HEK293 (cell line): ENCODE measurements at regions not wholly inside any gene's neighbourhood (a gene's known extent, or its start where the extent isn't known, plus 50 kb on each side); places are given as distances from the start of the nearest gene placed in this dataset.

Experiments used
- AEBP2 ChIP-seq: fragments of 450-650 bp; formaldehyde crosslinking; IDR thresholded peaks from 2 replicates; pipeline ENCODE4 v1.5.1; 2016; ENCODE audit warnings: missing biosample characterization, missing genetic modification characterization, borderline replicate concordance
- ATF2 ChIP-seq: fragments of 450-650 bp; formaldehyde crosslinking; IDR thresholded peaks from 2 replicates; pipeline ENCODE4 v1.5.1; 2016; ENCODE audit warnings: missing biosample characterization, missing genetic modification characterization, low read depth
- CTCF ChIP-seq: fragments of 450-650 bp; formaldehyde crosslinking; IDR thresholded peaks from 2 replicates; pipeline ENCODE4 v1.5.1; 2016; ENCODE audit warnings: missing biosample characterization, missing genetic modification characterization
- PRDM6 ChIP-seq: fragments of 450-650 bp; formaldehyde crosslinking; IDR thresholded peaks from 2 replicates; pipeline ENCODE4 v1.5.1; 2017; ENCODE audit warnings: missing biosample characterization, missing genetic modification characterization
- SALL2 ChIP-seq: fragments of 450-650 bp; formaldehyde crosslinking; IDR thresholded peaks from 2 replicates; pipeline ENCODE4 v1.5.0; 2017; ENCODE audit warnings: missing biosample characterization, mild to moderate bottlenecking, missing genetic modification characterization, borderline replicate concordance
- ZBTB10 ChIP-seq: fragments of 450-650 bp; formaldehyde crosslinking; IDR thresholded peaks from 2 replicates; pipeline ENCODE4 v1.5.1; 2016; ENCODE audit warnings: missing biosample characterization, missing genetic modification characterization
- ZNF10 ChIP-seq: fragments of 450-650 bp; formaldehyde crosslinking; IDR thresholded peaks from 2 replicates; pipeline ENCODE4 v1.5.1; 2017; ENCODE audit warnings: missing biosample characterization, missing genetic modification characterization
- ZNF274 ChIP-seq, 2 experiments: fragments of 200-500 bp in 1 of 2; fragments of 450-650 bp in 1 of 2; sonication (Bioruptor generic) in 1 of 2; formaldehyde crosslinking in 1 of 2; IDR thresholded peaks; 2 replicates each; pipeline versions ENCODE4 v1.5.1 to v1.6.1; 2014 to 2016; ENCODE audit warnings: borderline replicate concordance in 1 of 2, inconsistent platforms in 1 of 2, low read length in 1 of 2, missing biosample characterization in 1 of 2, missing genetic modification characterization in 1 of 2
- ZNF404 ChIP-seq: fragments of 450-650 bp; formaldehyde crosslinking; IDR thresholded peaks from 2 replicates; pipeline ENCODE4 v1.5.1; 2017; ENCODE audit warnings: missing biosample characterization, missing genetic modification characterization
- ZNF423 ChIP-seq: fragments of 450-650 bp; formaldehyde crosslinking; IDR thresholded peaks from 2 replicates; pipeline ENCODE4 v1.5.1; 2016; ENCODE audit warnings: missing biosample characterization, missing genetic modification characterization
- ZNF510 ChIP-seq: fragments of 450-650 bp; formaldehyde crosslinking; IDR thresholded peaks from 2 replicates; pipeline ENCODE4 v1.5.1; 2018; ENCODE audit warnings: mild to moderate bottlenecking, missing genetic modification characterization, missing biosample characterization; ENCODE audit not compliant: insufficient replicate concordance
- ZNF544 ChIP-seq: fragments of 450-650 bp; formaldehyde crosslinking; IDR thresholded peaks from 2 replicates; pipeline ENCODE4 v1.5.0; 2017; ENCODE audit warnings: missing biosample characterization, missing genetic modification characterization
- ZNF571 ChIP-seq: fragments of 450-650 bp; formaldehyde crosslinking; IDR thresholded peaks from 2 replicates; pipeline ENCODE4 v1.5.0; 2017; ENCODE audit warnings: missing biosample characterization, missing genetic modification characterization

- no peak for TF ChIP-seq CTCF (tag by site-specific recombination)
- TF ChIP-seq ZNF571 = no peak
- no peak for TF ChIP-seq ZNF510 (tag by site-specific recombination)
- no peak for TF ChIP-seq ZNF10 (tag by site-specific recombination)
- TF ChIP-seq PRDM6 (tag by site-specific recombination) = no peak
- TF ChIP-seq ZNF404 (tag by site-specific recombination) = no peak
- no peak for TF ChIP-seq ZNF274 (IDR thresholded peaks at IDR 0.05; ENCODE audit: low read length)
- no peak for TF ChIP-seq ZNF274 (tag by site-specific recombination; IDR thresholded peaks at IDR 0.05; ENCODE audit: borderline replicate concordance)
- no peak for TF ChIP-seq ZNF544 (tag by site-specific recombination)
- no peak for TF ChIP-seq SALL2 (tag by site-specific recombination)
- TF ChIP-seq ATF2 = no peak
- no peak for TF ChIP-seq AEBP2
- no peak for TF ChIP-seq ZBTB10 (tag by site-specific recombination)
- no peak for TF ChIP-seq ZNF423 (tag by site-specific recombination)
These were observed 428.6 kb upstream of the FSHR start for GRCh38 chr2:49582946-49583345.
